ENCODE measurements at regions not wholly inside any gene's neighbourhood (a gene's known extent, or its start where the extent isn't known, plus 50 kb on each side); places are given as distances from the start of the nearest gene placed in this dataset.

DNA sequence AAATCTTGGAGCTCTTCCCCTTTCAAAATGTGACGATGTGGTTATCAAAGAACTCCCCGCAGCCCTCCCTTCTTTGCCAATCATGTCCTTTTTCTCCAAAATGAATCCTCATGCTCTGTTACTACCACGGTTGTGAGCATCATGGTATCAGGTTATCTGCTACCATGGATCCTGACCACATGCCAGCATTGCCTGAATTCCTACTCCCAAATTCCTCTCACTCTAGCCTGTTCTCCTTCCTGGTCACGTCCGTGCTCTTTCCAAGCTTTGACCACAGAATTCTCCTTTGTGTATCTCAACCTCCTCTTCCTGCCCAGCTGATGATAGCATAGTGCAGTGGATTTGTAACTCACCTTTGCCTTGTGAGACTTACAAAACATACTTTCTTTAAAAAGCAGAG lies 59.5 kb upstream of the FBXL7 start:
- TF ChIP-seq POLR2AphosphoS5 (IDR thresholded peaks at IDR 0.05) = no peak
- TF ChIP-seq, protein P1, sequence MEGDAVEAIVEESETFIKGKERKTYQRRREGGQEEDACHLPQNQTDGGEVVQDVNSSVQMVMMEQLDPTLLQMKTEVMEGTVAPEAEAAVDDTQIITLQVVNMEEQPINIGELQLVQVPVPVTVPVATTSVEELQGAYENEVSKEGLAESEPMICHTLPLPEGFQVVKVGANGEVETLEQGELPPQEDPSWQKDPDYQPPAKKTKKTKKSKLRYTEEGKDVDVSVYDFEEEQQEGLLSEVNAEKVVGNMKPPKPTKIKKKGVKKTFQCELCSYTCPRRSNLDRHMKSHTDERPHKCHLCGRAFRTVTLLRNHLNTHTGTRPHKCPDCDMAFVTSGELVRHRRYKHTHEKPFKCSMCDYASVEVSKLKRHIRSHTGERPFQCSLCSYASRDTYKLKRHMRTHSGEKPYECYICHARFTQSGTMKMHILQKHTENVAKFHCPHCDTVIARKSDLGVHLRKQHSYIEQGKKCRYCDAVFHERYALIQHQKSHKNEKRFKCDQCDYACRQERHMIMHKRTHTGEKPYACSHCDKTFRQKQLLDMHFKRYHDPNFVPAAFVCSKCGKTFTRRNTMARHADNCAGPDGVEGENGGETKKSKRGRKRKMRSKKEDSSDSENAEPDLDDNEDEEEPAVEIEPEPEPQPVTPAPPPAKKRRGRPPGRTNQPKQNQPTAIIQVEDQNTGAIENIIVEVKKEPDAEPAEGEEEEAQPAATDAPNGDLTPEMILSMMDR (IDR thresholded peaks at IDR 0.05 in 8 of 11, conservative IDR thresholded peaks at IDR 0.05 in 3 of 11) = no peak
- TF ChIP-seq POLR2A (IDR thresholded peaks at IDR 0.05) = no peak
- DNase-seq = no peak
- Histone ChIP-seq H3K4me3 (no peak overlapping the region), H3K36me3 (no peaks in the 10 kb centered on the region), H3K27ac (no peak overlapping the region), H3K4me1 (no peaks in the 10 kb centered on the region), H3K9me3 (peaks cover 0 to 8% (median 0%) of the 10 kb centered on the region in 8 donors), H3K27me3 (replicated peaks in 1 of 7) (no peaks in the 10 kb centered on the region)
- intact Hi-C loops (cut with DNase I; ENCODE audit: low total_unique reads) = no loop called here
- WGBS, 5 donors = 72 to 82% (median 76%) methylated on average over 5 of the region's 5 CpGs

DNA sequence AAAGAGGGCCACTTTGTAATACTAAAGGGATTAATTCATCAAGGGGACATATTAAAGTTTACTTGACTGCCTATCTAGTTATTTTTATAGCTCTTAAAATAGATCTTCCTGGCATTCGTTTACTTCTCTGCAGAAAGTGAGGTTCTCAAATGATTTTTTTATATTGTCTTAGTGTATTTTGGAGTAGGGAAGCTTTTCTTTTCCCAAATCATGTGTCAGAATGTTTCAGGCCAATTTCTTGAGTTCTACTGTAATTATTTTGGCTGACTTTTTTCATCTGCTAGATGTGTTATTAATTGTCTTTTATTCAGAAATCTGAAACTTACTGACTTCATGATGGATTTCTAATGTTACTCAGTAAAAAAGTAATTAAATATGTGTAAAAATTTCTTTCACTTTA lies 60.2 kb upstream of the FBXL7 start:
- no peaks in the 10 kb centered on the region for H3K27me3 ChIP-seq (replicated peaks in 1 of 7)
- H3K4me3 ChIP-seq = no peak overlapping the region
- peaks cover 0 to 8% (median 0%) of the 10 kb centered on the region in 8 donors for H3K9me3 ChIP-seq
- intact Hi-C loops (cut with DNase I; ENCODE audit: low total_unique reads) = no loop called here
- WGBS, 5 donors = 37 to 63% (median 48%) methylated on average over 1 of the region's 1 CpG
- no peak for DNase-seq
- no peaks in the 10 kb centered on the region for H3K4me1 ChIP-seq
- TF ChIP-seq POLR2A (IDR thresholded peaks at IDR 0.05) (no peak), POLR2AphosphoS5 (IDR thresholded peaks at IDR 0.05) (no peak)
- TF ChIP-seq, protein P1 (IDR thresholded peaks at IDR 0.05 in 8 of 11, conservative IDR thresholded peaks at IDR 0.05 in 3 of 11) = no peak
- H3K36me3 ChIP-seq = no peaks in the 10 kb centered on the region
- H3K27ac ChIP-seq = no peak overlapping the region

DNA sequence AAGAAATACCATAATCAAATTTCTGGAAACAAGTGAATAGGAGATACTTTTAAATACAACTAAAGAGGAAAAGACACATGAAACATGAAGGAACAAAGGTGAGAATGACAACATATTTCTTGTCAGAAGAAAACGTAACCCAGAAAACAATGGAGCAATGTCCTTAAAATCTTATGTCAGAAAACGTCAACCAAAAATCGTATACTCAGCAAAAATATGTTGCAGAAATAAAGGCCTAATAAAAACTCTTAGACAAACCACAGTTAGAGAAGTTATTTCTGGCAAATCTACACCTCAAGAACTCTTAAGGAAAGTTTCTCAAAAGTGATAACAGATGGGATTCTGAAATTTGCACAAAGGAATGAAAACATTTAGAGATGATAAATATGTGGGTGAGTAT lies 66.3 kb upstream of the FBXL7 start:
- no peak for DNase-seq
- intact Hi-C loops (cut with DNase I; ENCODE audit: low total_unique reads) = no loop called here
- Histone ChIP-seq H3K9me3 (peaks cover 0 to 11% (median 0%) of the 10 kb centered on the region in 8 donors), H3K27me3 (replicated peaks in 1 of 7) (no peaks in the 10 kb centered on the region), H3K4me3 (no peak overlapping the region), H3K36me3 (no peaks in the 10 kb centered on the region), H3K4me1 (no peaks in the 10 kb centered on the region), H3K27ac (no peak overlapping the region)
- 82 to 89% (median 86%) methylated on average over 3 of the region's 3 CpGs for WGBS, 5 donors
- TF ChIP-seq POLR2A (IDR thresholded peaks at IDR 0.05) = no peak
- TF ChIP-seq, protein P1 (IDR thresholded peaks at IDR 0.05 in 8 of 11, conservative IDR thresholded peaks at IDR 0.05 in 3 of 11) = no peak
- TF ChIP-seq POLR2AphosphoS5 (IDR thresholded peaks at IDR 0.05) = no peak

DNA sequence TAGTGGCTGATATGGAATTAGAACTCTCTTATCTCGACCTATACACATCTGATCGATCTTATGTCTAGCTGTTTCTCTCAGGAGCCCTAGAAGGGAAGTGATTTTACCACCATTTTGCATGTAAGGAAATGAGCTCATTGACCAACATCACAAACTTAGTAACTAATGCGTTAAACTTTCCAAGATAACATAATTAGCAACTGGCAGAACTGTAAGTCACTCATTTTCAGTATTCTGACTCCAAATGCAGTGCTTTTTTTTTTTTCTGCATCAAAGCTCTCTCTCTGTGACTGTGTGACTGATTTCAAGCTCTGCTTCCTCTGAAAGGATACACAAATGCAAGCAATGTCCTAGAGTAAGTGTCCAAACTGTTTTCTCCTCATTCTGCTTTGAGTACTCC lies 68.1 kb upstream of the FBXL7 start:
- no peak for TF ChIP-seq POLR2A (IDR thresholded peaks at IDR 0.05)
- TF ChIP-seq, protein P1 (IDR thresholded peaks at IDR 0.05 in 8 of 11, conservative IDR thresholded peaks at IDR 0.05 in 3 of 11) = no peak
- no peak for TF ChIP-seq POLR2AphosphoS5 (IDR thresholded peaks at IDR 0.05)
- no peak for DNase-seq
- 8 to 24% (median 14%) methylated on average over 3 of the region's 3 CpGs for WGBS, 5 donors
- Histone ChIP-seq H3K36me3 (no peaks in the 10 kb centered on the region), H3K9me3 (peaks cover 0 to 3% (median 0%) of the 10 kb centered on the region in 8 donors), H3K4me3 (no peak overlapping the region), H3K27me3 (replicated peaks in 1 of 7) (no peaks in the 10 kb centered on the region), H3K4me1 (no peaks in the 10 kb centered on the region), H3K27ac (no peak overlapping the region)
- intact Hi-C loops (cut with DNase I; ENCODE audit: low total_unique reads) = no loop called here

Data from spleen (tissue), 11 donors.